Heart right ventricle (tissue), 16 donors: ENCODE measurements at regions not wholly inside any gene's neighbourhood (a gene's known extent, or its start where the extent isn't known, plus 50 kb on each side); places are given as distances from the start of the nearest gene placed in this dataset.
"Not testable (repeated sequence)": the region's sequence is repeated elsewhere in the genome, so short reads cannot be mapped to it uniquely, and the experiment has no call there.

Experiments used
- ATAC-seq, 8 donors: fragments of 200-7000 bp; cut with Tn5 transposase; one replicate each; pipeline ENCODE4 v1.9.1; 2020; ENCODE audit warnings: mild to moderate bottlenecking in 8 of 8, moderate library complexity in 8 of 8, moderate number of reproducible peaks in 1 of 8
- DNase-seq, 2 donors: peaks; one replicate each; pipeline ENCODE4 v3.0.0-alpha.2; 2020
- H3K27ac ChIP-seq, 10 donors: fragments of 200-600 bp; sonication (generic) in 2 of 10; one replicate each; pipeline versions ENCODE4 v1.5.0 to v1.8.0; 2020 to 2022; ENCODE audit warnings: mild to moderate bottlenecking in 3 of 10
- H3K27me3 ChIP-seq, 7 donors: fragments of 200-600 bp; one replicate each; pipeline ENCODE4 v1.8.0; 2021 to 2022; ENCODE audit warnings: mild to moderate bottlenecking in 2 of 7
- H3K36me3 ChIP-seq, 9 donors: fragments of 200-600 bp; sonication (generic) in 1 of 9; one replicate each; pipeline versions ENCODE4 v1.5.0 to v1.8.0; 2020 to 2022; ENCODE audit warnings: mild to moderate bottlenecking in 2 of 9
- H3K4me1 ChIP-seq, 9 donors: fragments of 200-600 bp; sonication (generic) in 1 of 9; one replicate each; pipeline versions ENCODE4 v1.5.0 to v1.8.0; 2020 to 2022; ENCODE audit warnings: mild to moderate bottlenecking in 4 of 9
- H3K4me3 ChIP-seq, 10 donors: fragments of 200-600 bp; sonication (generic) in 2 of 10; one replicate each; pipeline versions ENCODE4 v1.5.0 to v1.8.0; 2020 to 2022; ENCODE audit warnings: mild to moderate bottlenecking in 7 of 10, moderate library complexity in 2 of 10
- H3K9me3 ChIP-seq, 11 donors: fragments of 200-600 bp in 10 of 11; sonication (generic) in 2 of 11; one replicate each; pipeline versions ENCODE4 v1.5.0 to v1.8.0; 2013 to 2022; ENCODE audit warnings: mild to moderate bottlenecking in 2 of 11, control low read depth in 1 of 11, moderate library complexity in 1 of 11
- WGBS, 2 donors: extraction: QIAGEN DNeasy Blood & Tissue Kit; methylation state at CpG; one replicate each; pipeline ENCODE4 v1.1.7; 2013; ENCODE audit warnings: inconsistent platforms in 1 of 2; 5-methylcytosine and 5-hydroxymethylcytosine counted together
- intact Hi-C, 10 donors: fragments of 100-400 bp; cut with DNase I; formaldehyde crosslinking; loops; one replicate each; pipeline versions ENCODE4 v1.11.1 to v1.14.2; 2022
- donor health status: Arrhythmogenic right ventricular cardiomyopathy.
- donor health status: ischemic (EF 13 %, LVEDD 7.1; RV severe dilation, severe dysfunction).
- donor health status: healthy with polysubstance abuse.
- donor health status: DM: no; HTN: yes; CAD: no.
- donor health status: DM: no; HTN: no; CAD: no.
- donor health status: ischemic (EF 25% LVEDD 6.9; RV normal size, moderate dysfunction).
- donor health status: ischemic (EF 25% LVEDD 5.7; RV mildly dilated, moderate dysfunction).
- donor health status: healthy.
- donor health status: DM: yes; HTN: yes; CAD: no.
- donor health status: Ischemic cardiomyopathy.
- donor health status: ischemic (EF 35%, LVEDD 5.7; RV mildly dilated, moderate dysfunction).
- donor health status: nonischemic (EF 11% LVEDD 7.7; RV severe dilation, severe dysfunction).
- donor health status: DM: yes; HTN: yes; CAD: no.
- donor health status: PGD.
- donor health status: ischemic (EF 29% LVEDD 5.4; RV normal size, mild dysfunction).
- donor health status: nonischemic (EF 23%, LVEDD 6.1; RV moderate dilation, normal function).

DNA sequence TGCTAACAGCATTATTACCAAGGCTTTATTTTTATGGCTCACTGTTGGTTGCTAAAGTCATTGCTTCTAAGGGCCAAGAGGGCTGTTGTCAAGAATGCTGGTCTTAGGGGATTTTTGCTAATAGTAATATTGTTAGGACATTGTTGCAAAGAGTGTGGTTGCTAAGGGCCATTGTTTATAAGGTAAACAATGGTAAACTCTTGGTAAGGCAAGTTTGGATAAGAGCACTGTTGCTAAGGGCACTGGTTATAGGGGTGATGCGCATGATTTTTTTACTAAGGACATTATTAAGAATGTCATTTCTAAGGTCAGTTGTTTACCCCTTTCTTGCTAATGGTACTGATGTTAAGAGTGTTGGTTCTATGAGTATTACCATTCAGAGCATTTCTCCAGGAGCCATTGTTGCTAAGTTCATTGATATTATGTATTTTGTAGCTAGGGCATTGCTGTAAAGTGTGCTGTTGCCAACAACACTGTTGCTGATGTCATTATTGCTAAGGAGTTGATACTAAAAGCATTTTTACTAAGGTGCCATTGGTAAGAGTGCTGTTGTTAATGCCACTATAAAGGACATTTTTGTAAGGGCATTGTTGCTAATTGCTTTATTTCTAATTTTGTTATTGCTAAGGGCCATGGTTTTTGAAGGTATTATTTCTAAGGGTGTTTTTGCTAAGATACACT lies 55.9 kb downstream of the SPATA31A5 start:
- ATAC-seq, result peak in 3 of 8 donors; percentile 56 to 81 (median 74)
- H3K36me3 ChIP-seq, H3K27ac ChIP-seq, DNase-seq, H3K4me3 ChIP-seq, H3K27me3 ChIP-seq, intact Hi-C loops, H3K9me3 ChIP-seq, H3K4me1 ChIP-seq: not testable (repeated sequence)
- no CpG with 5 or more reads among the region's 1 CpG for WGBS, 2 donors
